ENCODE measurements at regions not wholly inside any gene's neighbourhood (a gene's known extent, or its start where the extent isn't known, plus 50 kb on each side); places are given as distances from the start of the nearest gene placed in this dataset.

- peaks cover 13 to 32% (median 19%) of the 10 kb centered on the region in 4 donors for H3K4me1 ChIP-seq
- no peaks in the 10 kb centered on the region for H3K9me3 ChIP-seq
- peak; percentile 66 for DNase-seq
- H3K27ac ChIP-seq, result peak overlapping the region; percentile 16 to 71 (median 50)
- in situ Hi-C loops (cut with MboI; ENCODE audit: low pct_ligation_motif_present in 1 of 4, low pct_unique_long_range_greater_than_20kb in 1 of 4, low sequenced_read_pairs in 3 of 4) (no loop called here), intact Hi-C loops (cut with DNase I; ENCODE audit: low total_unique reads) (no loop called here)
- H3K27me3 ChIP-seq, result no peaks in the 10 kb centered on the region
- no peaks in the 10 kb centered on the region for H3K36me3 ChIP-seq
- WGBS, 2 donors (ENCODE audit: low coverage in 1 of 2), result 10 to 27% methylated on average over 2 of the region's 2 CpGs
- TF ChIP-seq EP300 (IDR thresholded peaks at IDR 0.05; ENCODE audit: low read depth) (no peak), POLR2A (IDR thresholded peaks at IDR 0.05) (no peak), CTCF (IDR thresholded peaks at IDR 0.05) (peak in 1 of 5 experiments; percentile 8), POLR2AphosphoS5 (IDR thresholded peaks at IDR 0.05) (peak in 1 of 3 donors; percentile 26)
- H3K4me3 ChIP-seq, result no peak overlapping the region
Observed at GRCh38 chr2:14423145-14423906, 209.2 kb upstream of the LRATD1 start.

GRCh38 chr2:14424478-14425390, 207.8 kb upstream of the LRATD1 start:
- Histone ChIP-seq H3K27me3 (no peaks in the 10 kb centered on the region), H3K9me3 (no peaks in the 10 kb centered on the region), H3K27ac (peak overlapping the region; percentile 20 to 71 (median 50)), H3K4me1 (peaks cover 13 to 32% (median 19%) of the 10 kb centered on the region in 4 donors), H3K36me3 (no peaks in the 10 kb centered on the region), H3K4me3 (no peak overlapping the region)
- TF ChIP-seq POLR2AphosphoS5 (IDR thresholded peaks at IDR 0.05), result no peak
- TF ChIP-seq CTCF (IDR thresholded peaks at IDR 0.05), result no peak
- no peak for TF ChIP-seq EP300 (IDR thresholded peaks at IDR 0.05; ENCODE audit: low read depth)
- TF ChIP-seq POLR2A (IDR thresholded peaks at IDR 0.05), result no peak
- intact Hi-C loops (cut with DNase I; ENCODE audit: low total_unique reads) (no loop called here), in situ Hi-C loops (cut with MboI; ENCODE audit: low pct_ligation_motif_present in 1 of 4, low pct_unique_long_range_greater_than_20kb in 1 of 4, low sequenced_read_pairs in 3 of 4) (no loop called here)
- no peak for DNase-seq
- WGBS, 2 donors (ENCODE audit: low coverage in 1 of 2), result 46% methylated on average over 5 of the region's 5 CpGs

GRCh38 chr2:14425869-14426268, 206.6 kb upstream of the LRATD1 start:
- intact Hi-C loops (cut with DNase I; ENCODE audit: low total_unique reads), result no loop called here
- Histone ChIP-seq H3K9me3 (no peaks in the 10 kb centered on the region), H3K4me3 (no peak overlapping the region), H3K27ac (no peak overlapping the region), H3K27me3 (no peaks in the 10 kb centered on the region), H3K36me3 (no peaks in the 10 kb centered on the region), H3K4me1 (peaks cover 13 to 32% (median 19%) of the 10 kb centered on the region in 4 donors)
- DNase-seq, result no peak
- in situ Hi-C loops (cut with MboI; ENCODE audit: low pct_ligation_motif_present in 1 of 4, low pct_unique_long_range_greater_than_20kb in 1 of 4, low sequenced_read_pairs in 3 of 4), result no loop called here
- no peak for TF ChIP-seq POLR2A (IDR thresholded peaks at IDR 0.05)
- no peak for TF ChIP-seq CTCF (IDR thresholded peaks at IDR 0.05)
- TF ChIP-seq POLR2AphosphoS5 (IDR thresholded peaks at IDR 0.05), result no peak
- no peak for TF ChIP-seq EP300 (IDR thresholded peaks at IDR 0.05; ENCODE audit: low read depth)
- 86 to 90% methylated on average over 1 to 2 of the region's 2 CpGs for WGBS, 2 donors (ENCODE audit: low coverage in 1 of 2)

GRCh38 chr2:14428056-14428455, 204.5 kb upstream of the LRATD1 start:
- TF ChIP-seq EP300 (IDR thresholded peaks at IDR 0.05; ENCODE audit: low read depth), result no peak
- TF ChIP-seq CTCF (IDR thresholded peaks at IDR 0.05), result peak in 3 of 5 experiments; percentile 23 to 40 (median 38)
- in situ Hi-C loops (cut with MboI; ENCODE audit: low pct_ligation_motif_present in 1 of 4, low pct_unique_long_range_greater_than_20kb in 1 of 4, low sequenced_read_pairs in 3 of 4) (no loop called here), intact Hi-C loops (cut with DNase I; ENCODE audit: low total_unique reads) (no loop called here)
- no peak overlapping the region for H3K4me3 ChIP-seq
- WGBS, 2 donors (ENCODE audit: low coverage in 1 of 2), result 23% methylated on average over 2 of the region's 2 CpGs
- peak; percentile 24 for DNase-seq
- H3K4me1 ChIP-seq, result peaks cover 8 to 21% (median 16%) of the 10 kb centered on the region in 4 donors
- H3K27me3 ChIP-seq, result no peaks in the 10 kb centered on the region
- no peak overlapping the region for H3K27ac ChIP-seq
- H3K36me3 ChIP-seq, result no peaks in the 10 kb centered on the region
- no peaks in the 10 kb centered on the region for H3K9me3 ChIP-seq
